Activated naive CD4-positive, alpha-beta T cell treated with anti-CD3 and anti-CD28 coated beads, Interleukin-2, amount 50 U/mL, for 72 hours (primary cell): ENCODE measurements at regions not wholly inside any gene's neighbourhood (a gene's known extent, or its start where the extent isn't known, plus 50 kb on each side); places are given as distances from the start of the nearest gene placed in this dataset.

Experiments
- ATAC-seq, 2 donors: fragments of 150-1000 bp; cut with Tn5 transposase; 2 replicates each; pipeline ENCODE4 v1.10.0; 2021; ENCODE audit warnings: mild to moderate bottlenecking in 2 of 2, moderate library complexity in 2 of 2
- DNase-seq, 2 donors: peaks; one replicate each; pipeline ENCODE4 v3.0.0; 2021 to 2022; ENCODE audit warnings: low spot score in 2 of 2
- H3K27ac Mint-ChIP-seq, 2 donors: one replicate each; pipeline ENCODE4 v1.8.0; 2022; ENCODE audit warnings: mild to moderate bottlenecking in 2 of 2, mixed read lengths in 2 of 2
- H3K36me3 Mint-ChIP-seq, 2 donors: one replicate each; pipeline ENCODE4 v1.8.0; 2022; ENCODE audit warnings: mixed read lengths in 2 of 2
- H3K9me3 Mint-ChIP-seq, 2 donors: one replicate each; pipeline ENCODE4 v1.8.0; 2022; ENCODE audit warnings: mixed read lengths in 2 of 2

DNA sequence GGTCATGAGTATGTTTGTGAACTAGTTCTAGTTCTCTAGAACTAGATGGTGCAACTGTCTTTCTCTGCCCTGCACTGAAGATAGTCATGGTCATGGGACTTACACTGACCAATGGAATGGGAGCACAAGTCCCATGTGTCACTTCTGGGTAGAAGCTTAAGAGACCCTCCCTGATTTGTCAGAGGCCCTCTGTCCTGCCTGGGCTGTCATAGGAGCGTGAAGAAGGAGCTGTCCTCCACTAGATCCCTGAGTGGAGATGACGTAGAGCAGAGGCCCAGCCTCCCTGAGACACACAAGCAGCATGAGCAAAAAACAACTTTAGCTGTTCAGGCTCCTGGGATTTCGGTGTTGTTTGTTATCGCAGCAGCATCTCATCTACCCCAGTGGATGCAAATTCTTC lies 514.5 kb downstream of the PREX1 start:
- Mint-ChIP-seq H3K36me3 (no peaks in the 10 kb centered on the region), H3K9me3 (no peaks in the 10 kb centered on the region), H3K27ac (no peak overlapping the region)
- ATAC-seq (no peak), DNase-seq (no peak)

GRCh38 chr20:48311956-48312355 lies 515.8 kb downstream of the PREX1 start:
- ATAC-seq (no peak), DNase-seq (no peak)
- H3K36me3 Mint-ChIP-seq, result no peaks in the 10 kb centered on the region
- H3K27ac Mint-ChIP-seq, result no peak overlapping the region
- H3K9me3 Mint-ChIP-seq, result no peaks in the 10 kb centered on the region

DNA sequence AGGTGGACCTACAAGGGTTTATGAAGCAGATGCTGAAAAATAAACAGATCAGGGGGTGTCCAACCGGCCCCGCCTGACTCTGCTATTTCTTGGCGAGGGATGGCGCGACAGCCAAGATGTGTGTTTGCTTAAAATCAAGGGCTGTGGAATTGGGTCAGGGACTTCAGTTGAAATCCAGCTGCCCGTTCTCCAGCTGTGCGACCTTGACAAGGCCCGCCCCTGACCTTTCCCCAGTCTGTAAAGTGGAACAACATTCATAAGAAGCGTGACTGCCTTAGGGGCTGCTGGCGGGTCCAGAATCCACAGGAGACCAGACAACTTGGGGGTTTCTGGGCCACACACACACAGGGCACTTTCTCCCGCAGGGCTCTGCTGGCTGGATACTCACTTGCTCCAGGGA lies 517.5 kb downstream of the PREX1 start:
- no peaks in the 10 kb centered on the region for H3K9me3 Mint-ChIP-seq
- DNase-seq, result no peak
- ATAC-seq, result no peak
- H3K27ac Mint-ChIP-seq, result no peak overlapping the region
- no peaks in the 10 kb centered on the region for H3K36me3 Mint-ChIP-seq

GRCh38 chr20:48309293-48309692 lies 518.5 kb downstream of the PREX1 start:
- H3K27ac Mint-ChIP-seq, result no peak overlapping the region
- DNase-seq (no peak), ATAC-seq (no peak)
- no peaks in the 10 kb centered on the region for H3K9me3 Mint-ChIP-seq
- H3K36me3 Mint-ChIP-seq, result no peaks in the 10 kb centered on the region

GRCh38 chr20:48308882-48309281 lies 518.9 kb downstream of the PREX1 start:
- Mint-ChIP-seq H3K9me3 (no peaks in the 10 kb centered on the region), H3K27ac (no peak overlapping the region), H3K36me3 (no peaks in the 10 kb centered on the region)
- DNase-seq, result no peak
- no peak for ATAC-seq

- no peak overlapping the region for H3K27ac Mint-ChIP-seq
- no peak for ATAC-seq
- no peaks in the 10 kb centered on the region for H3K9me3 Mint-ChIP-seq
- DNase-seq, result no peak
- no peaks in the 10 kb centered on the region for H3K36me3 Mint-ChIP-seq
Observed at GRCh38 chr20:48308232-48308781, 519.5 kb downstream of the PREX1 start.

DNA sequence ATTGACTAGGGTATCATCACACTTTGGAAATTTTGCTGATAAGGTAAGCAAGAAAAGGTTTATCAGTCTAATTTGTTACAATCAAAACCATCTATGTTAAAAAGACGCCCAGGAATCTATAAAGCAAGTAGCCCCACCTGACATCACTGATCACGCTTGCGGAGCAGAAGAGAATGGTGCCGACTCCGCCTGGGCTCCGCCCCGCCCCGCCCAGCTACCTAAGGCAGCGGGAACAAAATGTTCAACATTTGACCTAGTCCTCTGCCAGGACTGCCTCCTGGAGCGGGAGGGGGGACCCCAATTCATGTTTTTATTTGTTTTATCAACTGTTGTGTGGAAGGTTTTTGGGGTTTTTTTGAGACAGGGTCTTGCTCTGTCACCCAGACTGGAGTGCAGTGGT lies 520.5 kb downstream of the PREX1 start:
- ATAC-seq, result no peak
- DNase-seq, result no peak
- Mint-ChIP-seq H3K36me3 (no peaks in the 10 kb centered on the region), H3K27ac (no peak overlapping the region), H3K9me3 (no peaks in the 10 kb centered on the region)

DNA sequence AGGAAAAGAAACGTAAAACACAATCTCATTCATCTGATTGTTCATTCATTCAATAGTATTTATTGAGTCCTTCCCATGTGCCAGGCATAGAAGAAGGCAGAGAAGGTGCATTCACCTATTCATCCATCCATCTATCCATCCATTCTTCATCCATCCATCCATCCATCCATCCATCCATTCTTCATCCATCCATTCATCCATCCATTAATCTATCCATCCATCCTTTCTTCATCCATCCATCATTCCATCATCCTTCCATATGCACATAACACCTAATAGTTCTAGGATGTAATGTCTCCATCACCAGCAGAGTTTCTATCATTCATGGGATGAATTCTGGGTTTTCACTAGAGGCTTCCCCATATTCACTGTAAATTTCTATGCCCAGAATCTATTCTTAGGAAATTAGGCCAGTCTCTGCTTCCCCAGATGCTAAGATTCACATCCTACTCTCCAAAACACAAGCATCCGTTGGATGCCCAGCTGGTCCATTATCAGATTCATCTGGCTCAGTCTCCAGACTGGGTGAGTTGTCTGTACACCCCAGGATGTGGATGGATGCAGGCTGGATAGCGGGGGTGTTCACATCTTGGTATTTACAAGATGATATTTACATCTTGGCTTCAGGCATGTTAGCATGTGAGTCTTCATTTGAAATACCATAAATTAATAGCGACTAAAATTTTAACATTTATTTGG lies 517.7 kb upstream of the SULF2 start:
- no peak for ATAC-seq
- Mint-ChIP-seq H3K9me3 (no peaks in the 10 kb centered on the region), H3K27ac (no peak overlapping the region), H3K36me3 (no peaks in the 10 kb centered on the region)
- DNase-seq, result no peak

DNA sequence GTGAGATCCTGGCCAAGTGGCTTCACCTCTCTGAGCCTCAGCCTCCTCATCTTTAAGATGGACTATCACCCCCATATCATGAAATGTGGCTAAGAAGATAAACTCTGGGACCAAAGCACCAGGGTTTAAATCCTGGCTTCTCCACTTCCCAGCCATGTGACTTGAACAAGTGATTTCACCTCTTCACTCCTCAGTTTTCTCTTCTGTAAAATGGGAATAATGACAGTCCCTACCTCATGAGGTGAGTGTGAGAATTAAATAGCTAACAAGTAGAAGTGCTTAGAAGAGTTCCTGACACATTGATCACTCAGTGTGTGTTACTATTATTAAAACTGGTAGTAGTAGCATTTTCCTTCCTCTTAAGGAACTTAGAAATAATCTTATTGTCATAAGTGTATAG lies 516.9 kb upstream of the SULF2 start:
- DNase-seq (no peak), ATAC-seq (no peak)
- Mint-ChIP-seq H3K36me3 (no peaks in the 10 kb centered on the region), H3K9me3 (no peaks in the 10 kb centered on the region), H3K27ac (no peak overlapping the region)

DNA sequence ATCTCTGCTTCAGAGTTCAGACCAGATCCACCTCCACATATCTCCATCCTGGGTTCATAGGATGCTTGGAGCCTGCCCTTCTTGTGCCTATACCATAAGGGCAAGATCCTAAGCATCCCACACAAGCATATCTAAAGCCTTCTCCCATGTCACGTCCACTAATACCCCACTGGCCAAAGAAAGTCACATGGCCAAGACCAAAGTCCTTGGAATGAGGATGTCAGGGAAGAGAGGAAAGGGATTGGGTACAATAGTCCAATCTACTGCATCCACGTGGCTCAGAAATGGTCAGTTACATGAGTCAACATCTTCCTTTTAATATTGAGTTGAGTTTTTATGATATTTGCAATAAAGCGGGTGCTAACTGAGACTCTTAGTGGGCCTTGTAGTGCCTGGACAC lies 515.9 kb upstream of the SULF2 start:
- no peak overlapping the region for H3K27ac Mint-ChIP-seq
- H3K9me3 Mint-ChIP-seq, result no peaks in the 10 kb centered on the region
- H3K36me3 Mint-ChIP-seq, result no peaks in the 10 kb centered on the region
- no peak for ATAC-seq
- no peak for DNase-seq

GRCh38 chr20:48300529-48300928 lies 515.2 kb upstream of the SULF2 start:
- ATAC-seq, result no peak
- no peaks in the 10 kb centered on the region for H3K36me3 Mint-ChIP-seq

DNA sequence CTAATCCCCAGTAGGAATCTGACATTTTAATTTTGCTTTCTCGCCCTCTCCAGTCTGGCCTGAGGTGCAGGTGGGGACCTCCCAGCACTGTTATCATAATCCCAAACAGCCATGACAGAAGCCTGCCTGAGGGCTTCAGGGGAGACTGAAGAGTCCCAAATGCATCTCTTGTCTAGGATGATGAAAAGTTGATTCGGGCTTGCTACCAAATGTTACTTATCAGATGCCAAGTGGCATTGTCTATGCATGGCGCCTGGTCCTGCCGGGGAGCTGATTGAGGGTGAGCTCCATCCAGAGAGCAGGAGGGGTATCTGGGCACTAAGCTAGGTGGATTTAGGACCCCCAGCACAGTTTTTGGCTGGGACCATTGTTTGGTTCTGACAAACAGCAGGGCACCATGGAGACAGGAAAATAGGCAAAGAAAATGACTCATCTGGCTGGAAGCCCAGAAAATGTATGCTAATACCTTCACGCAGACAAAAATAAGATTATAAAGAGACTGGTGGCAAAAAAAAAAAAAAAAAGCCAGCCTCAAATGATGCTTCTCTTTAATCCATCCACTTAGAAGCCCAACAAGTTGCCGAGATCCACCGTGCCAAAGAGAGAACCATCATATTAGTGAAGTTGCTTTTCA lies 513.7 kb upstream of the SULF2 start:
- DNase-seq (no peak), ATAC-seq (no peak)
- Mint-ChIP-seq H3K9me3 (no peaks in the 10 kb centered on the region), H3K36me3 (no peaks in the 10 kb centered on the region), H3K27ac (no peak overlapping the region)

More at GRCh38 chr20:48300529-48300928, 515.2 kb upstream of the SULF2 start:
- Mint-ChIP-seq H3K27ac (no peak overlapping the region), H3K9me3 (no peaks in the 10 kb centered on the region)
- DNase-seq, result no peak

- H3K27ac Mint-ChIP-seq, result no peak overlapping the region
- no peaks in the 10 kb centered on the region for H3K9me3 Mint-ChIP-seq
- no peaks in the 10 kb centered on the region for H3K36me3 Mint-ChIP-seq
- ATAC-seq (no peak), DNase-seq (no peak)
Observed at GRCh38 chr20:48298433-48298832, 513.2 kb upstream of the SULF2 start.

GRCh38 chr20:48295966-48296421 lies 510.7 kb upstream of the SULF2 start:
- no peak for ATAC-seq
- no peak overlapping the region for H3K27ac Mint-ChIP-seq
- H3K36me3 Mint-ChIP-seq, result no peaks in the 10 kb centered on the region
- DNase-seq, result no peak
- no peaks in the 10 kb centered on the region for H3K9me3 Mint-ChIP-seq

DNA sequence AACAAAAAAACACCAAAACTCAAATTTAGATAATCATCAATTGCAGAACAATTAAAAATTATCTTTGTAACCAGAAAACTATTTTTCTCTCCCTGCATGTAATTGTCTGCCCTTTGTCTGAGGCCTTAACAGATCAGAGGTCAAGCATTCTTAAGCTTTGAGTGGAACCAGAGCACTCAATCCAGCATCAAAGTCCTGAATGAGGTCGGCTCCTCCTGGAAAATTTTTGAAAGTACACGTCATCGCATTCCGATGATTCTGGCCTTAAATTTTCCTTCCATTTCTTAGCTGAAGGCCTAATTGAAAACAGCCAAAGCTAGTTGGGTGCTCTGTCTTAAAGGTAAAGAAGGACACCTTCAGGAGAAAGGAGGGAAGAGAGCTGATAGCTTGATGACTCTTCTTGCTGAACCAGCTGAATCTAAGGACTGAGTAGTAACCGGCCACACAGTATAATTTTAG lies 510.2 kb upstream of the SULF2 start:
- no peaks in the 10 kb centered on the region for H3K9me3 Mint-ChIP-seq
- ATAC-seq (no peak), DNase-seq (no peak)
- no peaks in the 10 kb centered on the region for H3K36me3 Mint-ChIP-seq
- no peak overlapping the region for H3K27ac Mint-ChIP-seq

DNA sequence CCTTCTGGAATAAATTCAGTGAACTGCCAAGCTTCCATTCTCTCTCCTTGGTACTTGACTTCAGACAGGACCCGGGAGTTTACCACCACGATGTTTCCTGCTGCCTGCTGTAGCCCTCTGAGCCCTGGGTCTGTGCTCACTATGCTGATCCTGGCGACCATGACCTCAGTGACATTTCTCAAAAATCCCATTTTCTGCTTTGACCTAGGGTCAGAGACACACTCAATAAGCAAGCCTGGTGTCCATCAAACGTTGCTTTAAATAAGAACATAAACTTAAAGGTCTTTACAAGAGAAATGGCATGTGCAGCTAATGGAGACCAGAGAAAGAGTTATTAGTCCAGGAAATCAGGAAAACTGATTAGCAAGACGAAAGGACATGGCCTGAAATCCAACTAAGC lies 509.7 kb upstream of the SULF2 start:
- ATAC-seq (no peak), DNase-seq (no peak)
- H3K27ac Mint-ChIP-seq, result no peak overlapping the region
- no peaks in the 10 kb centered on the region for H3K36me3 Mint-ChIP-seq
- no peaks in the 10 kb centered on the region for H3K9me3 Mint-ChIP-seq

- Mint-ChIP-seq H3K36me3 (no peaks in the 10 kb centered on the region), H3K27ac (no peak overlapping the region), H3K9me3 (no peaks in the 10 kb centered on the region)
- DNase-seq (no peak), ATAC-seq (no peak)
Observed at GRCh38 chr20:48294196-48294595, 508.9 kb upstream of the SULF2 start.

DNA sequence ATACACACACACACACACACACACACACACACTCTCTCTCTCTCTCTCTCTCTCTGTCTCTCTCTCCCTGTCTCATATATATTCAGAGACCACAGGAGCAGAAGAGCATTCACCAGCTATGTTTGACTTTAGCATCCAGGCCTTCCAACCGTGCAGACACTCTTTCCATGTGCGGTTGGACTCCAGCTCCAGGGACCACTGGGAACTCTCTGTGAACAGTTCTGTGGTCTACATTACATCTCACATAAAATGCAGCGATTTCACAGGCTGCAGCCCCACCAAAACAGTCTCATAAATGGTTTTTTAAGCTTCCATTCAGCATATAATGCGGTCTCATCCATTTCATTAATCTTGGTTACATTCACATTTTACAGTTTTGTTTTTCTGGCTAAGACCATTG lies 508.4 kb upstream of the SULF2 start:
- H3K27ac Mint-ChIP-seq, result no peak overlapping the region
- no peaks in the 10 kb centered on the region for H3K9me3 Mint-ChIP-seq
- ATAC-seq (no peak), DNase-seq (no peak)
- no peaks in the 10 kb centered on the region for H3K36me3 Mint-ChIP-seq
